ENCODE measurements at regions not wholly inside any gene's neighbourhood (a gene's known extent, or its start where the extent isn't known, plus 50 kb on each side); places are given as distances from the start of the nearest gene placed in this dataset.

DNA sequence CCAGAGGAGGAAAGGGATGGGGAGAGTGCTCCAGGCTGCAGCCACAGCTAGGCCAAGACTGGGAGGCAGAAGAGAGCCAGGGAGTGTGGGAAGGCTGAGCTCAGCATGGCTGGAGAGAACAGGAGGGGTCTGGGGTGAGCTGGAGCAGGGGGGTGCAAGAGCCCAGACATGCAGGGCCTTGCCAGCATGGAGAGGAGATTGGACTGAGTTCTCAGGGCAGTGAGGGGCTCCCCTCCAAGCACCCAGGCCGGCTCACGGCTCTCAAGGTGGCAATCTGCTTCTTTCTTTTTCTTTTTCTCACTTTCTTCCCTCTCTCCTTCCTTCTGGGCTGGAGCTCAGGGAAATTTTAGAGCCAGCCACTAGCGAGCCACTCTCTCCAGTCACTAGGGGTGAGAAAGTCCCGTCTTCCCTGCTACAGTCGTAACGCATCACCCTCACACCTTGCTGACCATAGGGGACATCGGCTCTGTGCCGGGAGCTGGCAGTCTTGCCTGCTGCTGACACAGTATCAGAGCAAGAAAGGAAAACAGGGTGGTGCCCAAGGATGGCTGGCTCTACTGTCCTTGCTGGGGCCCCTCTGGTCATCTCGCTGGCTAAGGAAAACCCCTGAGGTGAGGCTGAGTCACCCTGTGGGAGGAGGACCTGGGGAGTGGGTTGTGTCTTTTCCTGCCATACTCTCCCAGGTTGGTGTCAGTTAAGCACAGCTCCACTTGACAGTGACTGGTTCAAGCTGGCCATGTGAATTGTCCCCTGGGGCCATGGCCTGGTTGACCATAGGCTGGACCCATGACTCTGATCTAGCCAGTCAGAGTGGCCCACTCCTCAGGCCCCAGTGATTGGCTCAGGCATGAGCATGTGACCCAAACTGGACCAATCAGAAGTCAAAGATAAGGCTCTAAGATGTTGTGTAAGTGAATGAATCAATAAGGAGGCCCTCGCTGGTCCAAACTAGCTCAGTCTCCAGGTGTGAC, 135.1 kb upstream of the PMEPA1 start:
- H3K9me3 ChIP-seq (replicated peaks in 1 of 3), result no peaks in the 10 kb centered on the region
- no peaks in the 10 kb centered on the region for H3K36me3 ChIP-seq (replicated peaks in 1 of 2)
- 69 to 80% (median 76%) methylated on average over 10 of the region's 10 CpGs for WGBS, 4 donors
- TF ChIP-seq, protein P1, sequence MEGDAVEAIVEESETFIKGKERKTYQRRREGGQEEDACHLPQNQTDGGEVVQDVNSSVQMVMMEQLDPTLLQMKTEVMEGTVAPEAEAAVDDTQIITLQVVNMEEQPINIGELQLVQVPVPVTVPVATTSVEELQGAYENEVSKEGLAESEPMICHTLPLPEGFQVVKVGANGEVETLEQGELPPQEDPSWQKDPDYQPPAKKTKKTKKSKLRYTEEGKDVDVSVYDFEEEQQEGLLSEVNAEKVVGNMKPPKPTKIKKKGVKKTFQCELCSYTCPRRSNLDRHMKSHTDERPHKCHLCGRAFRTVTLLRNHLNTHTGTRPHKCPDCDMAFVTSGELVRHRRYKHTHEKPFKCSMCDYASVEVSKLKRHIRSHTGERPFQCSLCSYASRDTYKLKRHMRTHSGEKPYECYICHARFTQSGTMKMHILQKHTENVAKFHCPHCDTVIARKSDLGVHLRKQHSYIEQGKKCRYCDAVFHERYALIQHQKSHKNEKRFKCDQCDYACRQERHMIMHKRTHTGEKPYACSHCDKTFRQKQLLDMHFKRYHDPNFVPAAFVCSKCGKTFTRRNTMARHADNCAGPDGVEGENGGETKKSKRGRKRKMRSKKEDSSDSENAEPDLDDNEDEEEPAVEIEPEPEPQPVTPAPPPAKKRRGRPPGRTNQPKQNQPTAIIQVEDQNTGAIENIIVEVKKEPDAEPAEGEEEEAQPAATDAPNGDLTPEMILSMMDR (IDR thresholded peaks at IDR 0.05), result no peak
- TF ChIP-seq POLR2A (IDR thresholded peaks at IDR 0.05), result no peak
- intact Hi-C loops (cut with DNase I), result no loop called here
- H3K27ac ChIP-seq, result no peak overlapping the region
- H3K4me1 ChIP-seq (replicated peaks in 1 of 2), result no peaks in the 10 kb centered on the region
- no peak overlapping the region for H3K4me3 ChIP-seq
- peak in 1 of 7 donors; percentile 17 for DNase-seq
- no peaks in the 10 kb centered on the region for H3K27me3 ChIP-seq

DNA sequence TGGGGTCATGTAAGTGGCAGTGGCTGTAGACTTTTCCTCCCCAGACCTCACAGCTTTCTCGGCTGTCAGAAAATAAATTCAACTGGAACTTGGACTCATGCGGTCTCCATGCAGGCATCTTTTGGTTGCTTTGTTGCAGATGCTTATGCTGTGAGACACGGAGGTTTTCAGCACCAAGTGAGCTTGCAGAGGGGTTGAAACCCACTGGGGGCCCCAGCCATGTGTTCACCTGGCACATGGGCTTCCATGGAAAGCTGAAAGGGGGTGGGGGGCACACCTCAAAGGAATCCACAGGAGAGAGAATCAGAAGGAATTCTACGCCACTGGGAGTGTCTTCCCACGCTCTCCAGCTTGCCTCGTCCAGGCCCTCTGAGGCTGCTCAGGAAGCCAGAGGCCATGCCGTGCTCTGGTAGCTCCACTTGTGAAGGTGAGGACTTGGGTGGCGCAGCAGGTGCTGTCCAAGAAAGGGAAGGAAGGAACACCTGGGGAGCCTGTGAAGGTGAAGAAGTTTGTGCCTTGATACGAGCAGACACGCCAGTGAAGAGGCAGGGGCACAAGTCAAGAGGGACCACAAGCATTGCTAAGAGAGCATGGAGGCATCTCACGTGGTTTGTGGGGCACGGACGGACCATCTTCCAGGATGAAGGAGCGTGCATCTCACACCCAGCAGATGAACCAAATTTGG, 134.3 kb upstream of the PMEPA1 start:
- WGBS, 4 donors, result 85 to 88% (median 87%) methylated on average over 13 to 14 of the region's 14 CpGs
- no peaks in the 10 kb centered on the region for H3K9me3 ChIP-seq (replicated peaks in 1 of 3)
- intact Hi-C loops (cut with DNase I), result no loop called here
- H3K4me1 ChIP-seq (replicated peaks in 1 of 2), result no peaks in the 10 kb centered on the region
- no peak overlapping the region for H3K27ac ChIP-seq
- DNase-seq, result peak in 1 of 7 donors; percentile 30
- H3K4me3 ChIP-seq, result no peak overlapping the region
- TF ChIP-seq POLR2A (IDR thresholded peaks at IDR 0.05), result no peak
- TF ChIP-seq, protein P1 (IDR thresholded peaks at IDR 0.05), result no peak
- no peaks in the 10 kb centered on the region for H3K27me3 ChIP-seq
- H3K36me3 ChIP-seq (replicated peaks in 1 of 2), result no peaks in the 10 kb centered on the region

DNA sequence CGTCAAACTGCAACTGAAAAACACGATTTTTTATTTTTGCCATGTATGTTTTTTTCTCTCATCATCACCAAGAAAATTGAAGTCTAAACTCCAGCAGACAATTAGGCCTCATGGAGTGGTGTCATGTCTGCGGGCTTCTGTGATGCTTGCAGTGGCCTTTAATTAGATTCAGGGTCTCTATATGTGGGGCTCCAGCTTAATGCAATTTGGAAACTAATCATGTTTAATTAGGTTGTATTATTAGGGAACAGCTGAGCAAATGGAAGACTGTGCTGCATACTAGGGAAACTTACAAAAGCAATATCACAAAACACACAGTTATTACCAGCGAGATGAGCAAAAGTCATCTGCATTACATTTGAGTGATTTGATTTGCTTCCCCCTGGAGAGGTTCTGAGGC, 132.9 kb upstream of the PMEPA1 start:
- H3K4me1 ChIP-seq (replicated peaks in 1 of 2), result no peaks in the 10 kb centered on the region
- no peak for TF ChIP-seq POLR2A (IDR thresholded peaks at IDR 0.05)
- TF ChIP-seq, protein P1 (IDR thresholded peaks at IDR 0.05), result no peak
- no peaks in the 10 kb centered on the region for H3K9me3 ChIP-seq (replicated peaks in 1 of 3)
- 77 to 85% (median 80%) methylated on average over 4 of the region's 4 CpGs for WGBS, 4 donors
- intact Hi-C loops (cut with DNase I), result no loop called here
- H3K27me3 ChIP-seq, result no peaks in the 10 kb centered on the region
- no peak for DNase-seq
- H3K27ac ChIP-seq, result no peak overlapping the region
- no peak overlapping the region for H3K4me3 ChIP-seq
- H3K36me3 ChIP-seq (replicated peaks in 1 of 2), result no peaks in the 10 kb centered on the region

DNA sequence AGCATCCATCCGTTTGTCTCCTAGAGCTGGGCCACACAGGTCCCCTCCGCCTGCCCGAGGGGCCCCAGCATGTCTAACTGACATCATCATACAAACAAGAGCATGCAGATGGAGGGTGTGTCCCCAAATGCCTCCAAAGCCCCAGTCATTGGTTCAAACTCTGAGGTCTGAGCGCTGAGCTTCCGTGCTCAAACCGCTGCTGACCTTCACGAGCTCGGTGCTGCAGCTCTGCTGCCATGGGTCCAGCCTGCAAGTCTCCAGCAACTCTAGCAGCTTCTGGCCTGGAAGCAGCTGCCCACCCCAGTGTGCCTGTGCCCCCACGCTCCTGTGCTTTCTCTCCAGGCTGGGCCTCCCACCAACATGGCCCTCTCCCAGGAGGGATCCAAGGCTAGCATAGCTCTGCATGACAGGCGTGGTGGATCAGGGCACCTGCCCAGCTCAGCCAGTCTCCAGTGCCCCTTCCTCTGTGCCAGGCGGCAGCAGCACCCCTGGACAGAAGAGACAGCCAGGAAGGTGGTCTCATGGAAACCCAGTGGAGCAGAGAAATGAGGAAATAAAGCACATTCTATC, 131.6 kb upstream of the PMEPA1 start:
- DNase-seq, result no peak
- no peaks in the 10 kb centered on the region for H3K27me3 ChIP-seq
- TF ChIP-seq, protein P1 (IDR thresholded peaks at IDR 0.05), result no peak
- no peak for TF ChIP-seq POLR2A (IDR thresholded peaks at IDR 0.05)
- no peak overlapping the region for H3K4me3 ChIP-seq
- H3K36me3 ChIP-seq (replicated peaks in 1 of 2), result no peaks in the 10 kb centered on the region
- WGBS, 4 donors, result 81 to 100% (median 86%) methylated on average over 1 to 11 of the region's 11 CpGs
- H3K9me3 ChIP-seq (replicated peaks in 1 of 3), result no peaks in the 10 kb centered on the region
- no peak overlapping the region for H3K27ac ChIP-seq
- H3K4me1 ChIP-seq (replicated peaks in 1 of 2), result no peaks in the 10 kb centered on the region
- intact Hi-C loops (cut with DNase I), result no loop called here
